ENCODE measurements at regions not wholly inside any gene's neighbourhood (a gene's known extent, or its start where the extent isn't known, plus 50 kb on each side); places are given as distances from the start of the nearest gene placed in this dataset.

DNA sequence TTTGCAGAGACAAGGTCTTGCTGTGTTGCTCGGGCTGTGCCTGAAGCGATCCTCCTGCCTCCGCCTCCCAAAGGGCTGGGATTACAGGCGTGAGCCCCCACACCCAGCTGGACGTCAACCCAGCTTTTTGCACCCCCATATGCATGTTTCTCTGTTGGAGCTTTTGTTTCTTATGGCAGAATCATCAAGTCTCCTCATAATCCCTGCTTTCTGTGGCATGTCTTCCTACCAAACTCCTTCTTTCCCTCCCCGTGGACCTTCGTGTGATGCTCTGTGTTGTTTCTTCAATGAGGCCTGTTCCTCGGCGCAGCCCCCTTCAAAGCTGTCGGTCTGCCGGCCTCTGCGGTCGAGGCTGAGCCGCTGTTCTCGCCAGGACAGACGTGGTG lies 71.6 kb downstream of the METRNL start:
- ATAC-seq (no peak), FAIRE-seq (no peak), DNase-seq (ENCODE audit: low read depth in 1 of 2, low spot score in 1 of 2) (no peak)
- H3K9me3 ChIP-seq = no peaks in the 10 kb centered on the region
- CTCF ChIA-PET = interaction anchor here (0.9 to 3.5 kb wide), 4 partner anchors 10 to 20 kb away, joined by 3 to 12 read pairs (median 5); no protein-coding TSS in a partner anchor
- H3K27ac ChIP-seq = no peak overlapping the region
- 81% methylated on average over 16 of the region's 16 CpGs for WGBS (ENCODE audit: missing lambda C conversion rate)
- H3K4me2 ChIP-seq = no peak overlapping the region
- no peak overlapping the region for H3K4me3 ChIP-seq
- TF ChIP-seq ZC3H11A (IDR thresholded peaks at IDR 0.05) (no peak), GATA3 (IDR thresholded peaks at IDR 0.05; ENCODE audit: borderline replicate concordance) (no peak), MAZ (IDR thresholded peaks at IDR 0.05; ENCODE audit: borderline replicate concordance, low read depth, low read length) (no peak)
- TF ChIP-seq, protein P1, sequence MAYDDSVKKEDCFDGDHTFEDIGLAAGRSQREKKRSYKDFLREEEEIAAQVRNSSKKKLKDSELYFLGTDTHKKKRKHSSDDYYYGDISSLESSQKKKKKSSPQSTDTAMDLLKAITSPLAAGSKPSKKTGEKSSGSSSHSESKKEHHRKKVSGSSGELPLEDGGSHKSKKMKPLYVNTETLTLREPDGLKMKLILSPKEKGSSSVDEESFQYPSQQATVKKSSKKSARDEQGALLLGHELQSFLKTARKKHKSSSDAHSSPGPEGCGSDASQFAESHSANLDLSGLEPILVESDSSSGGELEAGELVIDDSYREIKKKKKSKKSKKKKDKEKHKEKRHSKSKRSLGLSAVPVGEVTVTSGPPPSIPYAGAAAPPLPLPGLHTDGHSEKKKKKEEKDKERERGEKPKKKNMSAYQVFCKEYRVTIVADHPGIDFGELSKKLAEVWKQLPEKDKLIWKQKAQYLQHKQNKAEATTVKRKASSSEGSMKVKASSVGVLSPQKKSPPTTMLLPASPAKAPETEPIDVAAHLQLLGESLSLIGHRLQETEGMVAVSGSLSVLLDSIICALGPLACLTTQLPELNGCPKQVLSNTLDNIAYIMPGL (CRISPR knock-in tag; IDR thresholded peaks at IDR 0.05; ENCODE audit: borderline replicate concordance) = no peak
- H3K4me1 ChIP-seq = no peaks in the 10 kb centered on the region
- POLR2A ChIA-PET = no interaction called here

DNA sequence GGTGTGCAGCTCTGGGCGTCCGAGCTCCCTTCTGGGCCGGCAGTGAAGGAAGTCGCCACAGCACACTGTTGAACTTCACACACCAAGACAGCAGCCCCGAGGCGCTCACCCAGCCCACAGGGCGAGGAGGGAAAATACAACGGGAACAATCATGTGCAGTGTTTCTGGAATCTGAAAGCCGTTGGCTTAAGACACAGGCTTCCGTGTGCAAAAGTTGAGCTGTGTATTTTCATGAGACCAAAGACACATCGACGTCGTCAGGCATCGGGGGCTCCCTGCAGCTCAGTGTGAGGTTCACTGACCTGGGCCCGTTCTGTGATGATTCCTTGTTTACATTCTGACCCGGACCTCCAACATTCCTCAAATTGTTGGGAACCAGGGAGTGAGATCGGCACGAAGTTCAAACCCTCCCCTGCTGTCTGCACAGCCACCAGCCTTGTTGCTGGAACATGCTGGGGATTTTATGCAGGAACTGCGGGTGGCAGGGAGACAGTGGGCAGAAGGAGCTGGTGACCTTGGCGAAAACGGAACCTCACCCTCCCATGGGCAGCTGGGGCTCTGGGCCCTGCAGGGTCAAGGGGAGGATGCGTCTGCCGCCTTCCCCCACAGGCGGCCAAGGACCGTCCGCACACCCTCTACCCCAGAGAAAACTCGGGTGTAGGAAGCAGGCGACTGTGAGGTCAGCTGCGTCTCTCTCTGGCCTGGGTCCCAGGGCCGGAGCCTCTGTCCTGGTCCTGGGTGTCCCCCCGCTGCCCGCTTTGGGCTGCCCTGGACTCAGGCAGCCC lies 72.2 kb downstream of the METRNL start:
- Histone ChIP-seq H3K27ac (no peak overlapping the region), H3K4me3 (no peak overlapping the region), H3K4me2 (no peak overlapping the region), H3K4me1 (no peaks in the 10 kb centered on the region), H3K9me3 (no peaks in the 10 kb centered on the region)
- DNase-seq (ENCODE audit: low read depth in 1 of 2, low spot score in 1 of 2) = no peak
- WGBS (ENCODE audit: missing lambda C conversion rate) = 71% methylated on average over 29 of the region's 32 CpGs
- CTCF ChIA-PET = interaction anchor here (0.9 to 3.5 kb wide), 3 partner anchors 9 to 18 kb away, joined by 3 to 12 read pairs (median 4); no protein-coding TSS in a partner anchor
- no peak for TF ChIP-seq SMC3 (IDR thresholded peaks at IDR 0.05)
- no peak for TF ChIP-seq EHF (CRISPR knock-in tag; IDR thresholded peaks at IDR 0.05)
- TF ChIP-seq RARB (CRISPR knock-in tag; IDR thresholded peaks at IDR 0.05) = no peak
- no peak for TF ChIP-seq HOXA7 (CRISPR knock-in tag; IDR thresholded peaks at IDR 0.05)
- TF ChIP-seq, protein P2, sequence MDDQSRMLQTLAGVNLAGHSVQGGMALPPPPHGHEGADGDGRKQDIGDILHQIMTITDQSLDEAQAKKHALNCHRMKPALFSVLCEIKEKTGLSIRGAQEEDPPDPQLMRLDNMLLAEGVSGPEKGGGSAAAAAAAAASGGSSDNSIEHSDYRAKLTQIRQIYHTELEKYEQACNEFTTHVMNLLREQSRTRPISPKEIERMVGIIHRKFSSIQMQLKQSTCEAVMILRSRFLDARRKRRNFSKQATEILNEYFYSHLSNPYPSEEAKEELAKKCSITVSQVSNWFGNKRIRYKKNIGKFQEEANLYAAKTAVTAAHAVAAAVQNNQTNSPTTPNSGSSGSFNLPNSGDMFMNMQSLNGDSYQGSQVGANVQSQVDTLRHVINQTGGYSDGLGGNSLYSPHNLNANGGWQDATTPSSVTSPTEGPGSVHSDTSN (IDR thresholded peaks at IDR 0.05) = no peak
- no peak for TF ChIP-seq JUN (IDR thresholded peaks at IDR 0.05)
- TF ChIP-seq CBX2 (IDR thresholded peaks at IDR 0.05; ENCODE audit: borderline replicate concordance, low read depth) = no peak
- no peak for TF ChIP-seq KDM1A (IDR thresholded peaks at IDR 0.05; ENCODE audit: low read depth)
- no peak for TF ChIP-seq KDM5A (IDR thresholded peaks at IDR 0.05)
- TF ChIP-seq EHMT2 (IDR thresholded peaks at IDR 0.05; ENCODE audit: low read depth) = no peak
- TF ChIP-seq, protein P1 (CRISPR knock-in tag; IDR thresholded peaks at IDR 0.05; ENCODE audit: borderline replicate concordance) = no peak
- ATAC-seq = no peak; a peak in 1 of 6 replicates
- POLR2A ChIA-PET = no interaction called here
- FAIRE-seq = no peak

DNA sequence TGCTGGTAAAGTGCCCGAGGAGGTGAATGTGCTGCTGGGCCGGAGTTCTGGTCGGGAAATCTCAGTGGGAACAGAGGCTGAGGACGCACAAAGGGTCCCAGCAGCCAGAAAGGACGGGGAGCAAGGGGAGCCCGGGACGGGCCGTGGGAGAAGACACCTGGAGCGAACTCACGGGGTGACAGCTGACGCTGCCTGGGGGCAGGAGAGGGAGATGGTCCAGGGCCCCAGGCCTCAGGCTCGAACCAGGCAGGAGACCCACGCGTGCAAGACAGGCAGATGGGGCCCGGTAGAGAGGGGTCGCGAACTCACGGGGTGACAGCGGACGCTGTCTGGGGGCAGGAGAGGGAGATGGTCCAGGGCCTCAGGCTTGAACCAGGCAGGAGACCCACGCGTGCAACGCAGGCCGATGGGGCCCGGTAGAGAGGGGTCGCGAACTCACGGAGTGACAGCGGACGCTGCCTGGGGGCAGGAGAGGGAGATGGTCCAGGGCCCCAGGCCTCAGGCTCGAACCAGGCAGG lies 72.9 kb downstream of the METRNL start:
- H3K9me3 ChIP-seq = no peaks in the 10 kb centered on the region
- no peaks in the 10 kb centered on the region for H3K4me1 ChIP-seq
- POLR2A ChIA-PET = no interaction called here
- FAIRE-seq = no peak
- no peak overlapping the region for H3K4me2 ChIP-seq
- 92% methylated on average over 31 of the region's 31 CpGs for WGBS (ENCODE audit: missing lambda C conversion rate)
- CTCF ChIA-PET = interaction anchor here (1.5 to 3.5 kb wide), 2 partner anchors 8 to 14 kb away, joined by 3 to 12 read pairs; no protein-coding TSS in a partner anchor
- DNase-seq (ENCODE audit: low read depth in 1 of 2, low spot score in 1 of 2) = no peak
- ATAC-seq = no peak
- H3K4me3 ChIP-seq = no peak overlapping the region
- H3K27ac ChIP-seq = no peak overlapping the region
- TF ChIP-seq, protein P3, sequence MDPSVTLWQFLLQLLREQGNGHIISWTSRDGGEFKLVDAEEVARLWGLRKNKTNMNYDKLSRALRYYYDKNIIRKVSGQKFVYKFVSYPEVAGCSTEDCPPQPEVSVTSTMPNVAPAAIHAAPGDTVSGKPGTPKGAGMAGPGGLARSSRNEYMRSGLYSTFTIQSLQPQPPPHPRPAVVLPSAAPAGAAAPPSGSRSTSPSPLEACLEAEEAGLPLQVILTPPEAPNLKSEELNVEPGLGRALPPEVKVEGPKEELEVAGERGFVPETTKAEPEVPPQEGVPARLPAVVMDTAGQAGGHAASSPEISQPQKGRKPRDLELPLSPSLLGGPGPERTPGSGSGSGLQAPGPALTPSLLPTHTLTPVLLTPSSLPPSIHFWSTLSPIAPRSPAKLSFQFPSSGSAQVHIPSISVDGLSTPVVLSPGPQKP (IDR thresholded peaks at IDR 0.05; ENCODE audit: low read depth, low read length) = no peak
- no peak for TF ChIP-seq CEBPB (IDR thresholded peaks at IDR 0.05)
- no peak for TF ChIP-seq KDM1A (IDR thresholded peaks at IDR 0.05; ENCODE audit: low read depth)
- TF ChIP-seq JUNB (IDR thresholded peaks at IDR 0.05) = no peak
- no peak for TF ChIP-seq PHF8 (IDR thresholded peaks at IDR 0.05; ENCODE audit: borderline replicate concordance, low read depth)
- TF ChIP-seq ZFP36 (IDR thresholded peaks at IDR 0.05; ENCODE audit: borderline replicate concordance, partially characterized antibody) = no peak
- TF ChIP-seq BHLHE40 (IDR thresholded peaks at IDR 0.05; ENCODE audit: low read depth, low read length) = no peak
- TF ChIP-seq MAZ (IDR thresholded peaks at IDR 0.05; ENCODE audit: borderline replicate concordance, low read depth, low read length) = no peak
- TF ChIP-seq NFE2L2 (conservative IDR thresholded peaks at IDR 0.05; ENCODE audit: low read length) = no peak
- TF ChIP-seq, protein P4, sequence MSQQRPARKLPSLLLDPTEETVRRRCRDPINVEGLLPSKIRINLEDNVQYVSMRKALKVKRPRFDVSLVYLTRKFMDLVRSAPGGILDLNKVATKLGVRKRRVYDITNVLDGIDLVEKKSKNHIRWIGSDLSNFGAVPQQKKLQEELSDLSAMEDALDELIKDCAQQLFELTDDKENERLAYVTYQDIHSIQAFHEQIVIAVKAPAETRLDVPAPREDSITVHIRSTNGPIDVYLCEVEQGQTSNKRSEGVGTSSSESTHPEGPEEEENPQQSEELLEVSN (IDR thresholded peaks at IDR 0.05; ENCODE audit: borderline replicate concordance, low read depth) = no peak
- no peak for TF ChIP-seq ESRRA (IDR thresholded peaks at IDR 0.05; ENCODE audit: borderline replicate concordance, low read length)
- no peak for TF ChIP-seq FOSL2 (IDR thresholded peaks at IDR 0.05)
- no peak for TF ChIP-seq FOSL2 (CRISPR knock-in tag; IDR thresholded peaks at IDR 0.05)

Data from A549 (cell line).